ENCODE measurements at regions not wholly inside any gene's neighbourhood (a gene's known extent, or its start where the extent isn't known, plus 50 kb on each side); places are given as distances from the start of the nearest gene placed in this dataset.

DNA sequence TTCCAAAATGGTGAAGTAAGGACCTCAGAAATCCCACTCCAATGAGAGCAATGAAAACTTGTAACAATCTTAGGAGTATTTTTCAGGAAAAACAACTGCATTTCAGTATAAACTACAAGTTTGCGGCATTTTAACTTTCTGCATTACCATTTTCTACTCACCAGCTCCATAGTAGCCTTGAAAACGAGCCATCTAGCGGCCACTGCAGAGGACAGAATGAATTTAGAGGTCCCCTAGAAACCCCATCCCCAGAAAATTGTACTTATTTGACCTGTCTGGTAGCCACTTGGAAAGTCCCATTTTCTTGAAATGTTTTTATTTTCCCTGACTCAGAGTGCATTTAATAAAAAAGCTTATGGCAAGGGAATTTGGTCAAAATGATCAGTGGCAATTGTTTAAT lies 205.4 kb upstream of the ITGA1 start:
- TF ChIP-seq POLR2AphosphoS5 (IDR thresholded peaks at IDR 0.05; ENCODE audit: borderline replicate concordance, low read depth, low read length) (no peak), EZH2 (IDR thresholded peaks at IDR 0.05) (no peak), FOXP2 (optimal IDR thresholded peaks at IDR 0.05; ENCODE audit: control extremely low read depth, extremely low read length, insufficient read depth) (no peak)

Data from SK-N-MC (cell line).